HEK293T (cell line): ENCODE measurements at regions not wholly inside any gene's neighbourhood (a gene's known extent, or its start where the extent isn't known, plus 50 kb on each side); places are given as distances from the start of the nearest gene placed in this dataset.

Experiments
- CTCF ChIA-PET: fragments of 350-600 bp; formaldehyde crosslinking; extraction: SDS; loops from one replicate; lab custom pipeline; 2021; ENCODE audit warnings: antibody characterized with exemption, inconsistent platforms; lab: Yijun Ruan, JAX
- POLR2A ChIA-PET: fragments of 350-600 bp; formaldehyde crosslinking; extraction: SDS; loops from one replicate; lab custom pipeline; 2020; ENCODE audit warnings: antibody characterized with exemption, inconsistent platforms; lab: Yijun Ruan, JAX
- DNase-seq: peaks from one replicate; pipeline ENCODE4 v3.0.0; 2012; ENCODE audit warnings: mixed read lengths; ENCODE audit errors: extremely low spot score
- ARNT ChIP-seq: fragments of 450-650 bp; IDR thresholded peaks from 2 replicates; pipeline ENCODE4 v1.6.1; 2017; ENCODE audit warnings: mild to moderate bottlenecking
- BHLHE40 ChIP-seq: fragments of 450-650 bp; IDR thresholded peaks from 2 replicates; pipeline ENCODE4 v1.6.1; 2016; ENCODE audit warnings: mild to moderate bottlenecking, moderate library complexity, borderline replicate concordance
- CTBP1 ChIP-seq: fragments of 450-650 bp; IDR thresholded peaks from 2 replicates; pipeline ENCODE4 v1.6.1; 2016; ENCODE audit warnings: borderline replicate concordance
- ELF4 ChIP-seq: fragments of 450-650 bp; IDR thresholded peaks from 2 replicates; pipeline ENCODE4 v1.6.1; 2017; ENCODE audit warnings: antibody characterized with exemption
- FOXA1 ChIP-seq: fragments of 450-650 bp; IDR thresholded peaks from 2 replicates; pipeline ENCODE4 v1.6.1; 2016; ENCODE audit warnings: mild to moderate bottlenecking
- FOXK2 ChIP-seq: fragments of 450-650 bp; IDR thresholded peaks from 2 replicates; pipeline ENCODE4 v1.6.1; 2016; ENCODE audit warnings: mild to moderate bottlenecking
- FOXM1 ChIP-seq: fragments of 450-650 bp; IDR thresholded peaks from 2 replicates; pipeline ENCODE4 v1.6.1; 2017; ENCODE audit warnings: mild to moderate bottlenecking, borderline replicate concordance
- HDGF ChIP-seq: fragments of 450-650 bp; IDR thresholded peaks from 2 replicates; pipeline ENCODE4 v1.6.1; 2017; ENCODE audit warnings: antibody characterized with exemption, borderline replicate concordance
- L3MBTL2 ChIP-seq: fragments of 450-650 bp; conservative IDR thresholded peaks from 2 replicates; pipeline ENCODE4 v1.6.1; 2016; ENCODE audit warnings: mild to moderate bottlenecking
- LEF1 ChIP-seq: fragments of 450-650 bp; IDR thresholded peaks from 2 replicates; pipeline ENCODE4 v1.6.1; 2017; ENCODE audit warnings: mild to moderate bottlenecking, borderline replicate concordance
- NFRKB ChIP-seq: fragments of 450-650 bp; IDR thresholded peaks from 2 replicates; pipeline ENCODE4 v1.6.1; 2016; ENCODE audit warnings: mild to moderate bottlenecking, moderate library complexity
- PKNOX1 ChIP-seq: fragments of 450-650 bp; IDR thresholded peaks from 2 replicates; pipeline ENCODE4 v1.6.1; 2016
- SP1 ChIP-seq: fragments of 450-650 bp; IDR thresholded peaks from 2 replicates; pipeline ENCODE4 v1.6.1; 2017
- SUZ12 ChIP-seq: fragments of 450-650 bp; IDR thresholded peaks from 2 replicates; pipeline ENCODE4 v1.6.1; 2016; ENCODE audit warnings: mild to moderate bottlenecking
- TARDBP ChIP-seq: fragments of 450-650 bp; IDR thresholded peaks from 2 replicates; pipeline ENCODE4 v1.6.1; 2016
- ZNF384 ChIP-seq: fragments of 450-650 bp; IDR thresholded peaks from 2 replicates; pipeline ENCODE4 v1.6.1; 2016

- TF ChIP-seq L3MBTL2 (no peak), NFRKB (no peak), ARNT (no peak), SUZ12 (no peak), BHLHE40 (no peak), FOXM1 (no peak), ZNF384 (no peak), CTBP1 (no peak), LEF1 (no peak), FOXA1 (no peak), SP1 (no peak), PKNOX1 (no peak), HDGF (no peak), TARDBP (no peak), ELF4 (no peak), FOXK2 (no peak)
- POLR2A ChIA-PET: no interaction called here
- DNase-seq: no peak
- CTCF ChIA-PET: no interaction called here
Measured at GRCh38 chr9:96173640-96174039, 128.3 kb downstream of the HSD17B3 start.

DNA sequence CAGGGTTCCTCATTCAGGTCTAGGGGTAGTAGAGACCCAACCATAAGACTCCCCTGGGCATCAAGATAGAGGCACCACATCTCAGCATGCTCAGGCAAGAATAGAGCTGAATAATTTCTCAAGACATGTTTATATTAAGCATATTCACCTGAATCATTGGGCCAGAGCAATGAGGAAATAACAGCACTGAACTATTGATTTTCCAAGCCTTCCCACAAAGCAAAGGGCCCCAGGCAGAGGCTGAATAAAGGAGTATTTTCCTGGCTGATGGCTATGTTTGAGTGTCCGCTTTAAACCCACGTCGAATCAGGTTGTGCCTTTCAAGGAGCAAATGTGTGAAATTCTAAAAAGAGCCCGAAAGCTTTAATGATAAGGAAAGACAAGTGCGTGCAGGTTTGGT is 129.2 kb downstream of the HSD17B3 start:
- TF ChIP-seq FOXK2: no peak
- TF ChIP-seq PKNOX1: no peak
- TF ChIP-seq SP1: no peak
- TF ChIP-seq FOXA1: no peak
- no peak for TF ChIP-seq BHLHE40
- TF ChIP-seq ZNF384: no peak
- TF ChIP-seq TARDBP: no peak
- TF ChIP-seq LEF1: no peak
- TF ChIP-seq L3MBTL2: no peak
- TF ChIP-seq SUZ12: no peak
- TF ChIP-seq HDGF: no peak
- TF ChIP-seq ARNT: no peak
- CTCF ChIA-PET: no interaction called here
- DNase-seq: no peak
- POLR2A ChIA-PET: no interaction called here

- TF ChIP-seq BHLHE40: no peak
- TF ChIP-seq FOXM1: no peak
- no peak for TF ChIP-seq CTBP1
- no peak for TF ChIP-seq ELF4
- ChIA-PET CTCF (no interaction called here), POLR2A (no interaction called here)
- no peak for DNase-seq
Measured at GRCh38 chr9:96171728-96172127, 130.2 kb downstream of the HSD17B3 start.

- POLR2A ChIA-PET: no interaction called here
- no peak for DNase-seq
- CTCF ChIA-PET: no interaction called here
- no peak for TF ChIP-seq TARDBP
- TF ChIP-seq BHLHE40: no peak
- no peak for TF ChIP-seq NFRKB
- no peak for TF ChIP-seq ELF4
- TF ChIP-seq SP1: no peak
- TF ChIP-seq CTBP1: no peak
- no peak for TF ChIP-seq ZNF384
- no peak for TF ChIP-seq FOXK2
- TF ChIP-seq L3MBTL2: no peak
- TF ChIP-seq FOXM1: no peak
- TF ChIP-seq PKNOX1: no peak
- TF ChIP-seq HDGF: no peak
- no peak for TF ChIP-seq FOXA1
- no peak for TF ChIP-seq ARNT
- TF ChIP-seq SUZ12: no peak
- no peak for TF ChIP-seq LEF1
Measured at GRCh38 chr9:96169901-96170300, 132.1 kb downstream of the HSD17B3 start.

DNA sequence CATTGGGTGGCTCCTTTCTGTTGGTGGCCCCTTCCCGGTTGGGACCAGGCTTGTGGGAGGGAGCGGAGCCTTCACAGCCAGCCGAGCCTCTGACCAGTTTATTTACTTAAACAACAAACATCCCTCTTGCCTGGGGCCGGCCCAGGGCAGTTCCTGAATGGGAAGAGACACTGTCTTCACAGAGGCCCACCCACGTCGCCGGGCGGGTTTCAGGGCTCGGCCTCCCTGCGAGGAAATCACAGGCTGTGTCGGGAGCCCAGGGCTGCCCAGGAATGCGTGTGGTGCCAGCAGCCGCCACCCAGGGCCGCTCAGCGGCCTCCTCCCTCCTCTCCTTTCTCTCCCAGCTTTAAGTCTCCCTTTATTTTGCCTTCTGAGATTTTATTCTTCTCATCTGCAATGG is 132.5 kb downstream of the HSD17B3 start:
- peak; percentile 51 for DNase-seq
- ChIA-PET POLR2A (no interaction called here), CTCF (interaction anchor here (0.6 kb wide), 1 partner anchor 8 kb away, joined by 3 read pairs; no protein-coding TSS in a partner anchor)
- no peak for TF ChIP-seq NFRKB
- no peak for TF ChIP-seq HDGF
- TF ChIP-seq FOXM1: no peak
- no peak for TF ChIP-seq PKNOX1
- TF ChIP-seq FOXA1: no peak
- TF ChIP-seq CTBP1: no peak
- TF ChIP-seq TARDBP: no peak
- no peak for TF ChIP-seq FOXK2
- TF ChIP-seq SP1: no peak

DNA sequence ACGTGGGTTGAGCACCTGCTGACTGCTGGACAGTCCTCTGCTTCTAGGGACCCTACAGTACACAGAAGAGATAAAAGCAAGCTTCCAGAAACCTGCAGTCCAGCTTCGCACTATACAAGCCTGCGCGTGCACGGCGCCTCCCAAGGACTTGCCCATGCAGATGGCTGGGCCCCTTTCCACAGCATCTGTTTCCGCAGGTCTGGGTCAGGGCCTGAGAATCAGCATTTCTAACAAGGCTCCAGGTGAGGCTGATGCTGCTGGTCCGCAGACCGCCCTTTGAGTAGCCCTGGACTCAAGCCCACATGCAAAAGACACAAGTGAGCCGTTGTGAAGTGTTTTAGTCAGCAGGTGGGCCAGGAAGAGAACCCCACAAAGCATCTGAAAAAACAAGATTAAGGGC is 133.1 kb downstream of the HSD17B3 start:
- DNase-seq: no peak
- no peak for TF ChIP-seq ELF4
- no peak for TF ChIP-seq SP1
- ChIA-PET CTCF (interaction anchor here (0.6 kb wide), 1 partner anchor 9 kb away, joined by 3 read pairs; no protein-coding TSS in a partner anchor), POLR2A (no interaction called here)
